Heart right ventricle (tissue), 16 donors: ENCODE measurements at regions not wholly inside any gene's neighbourhood (a gene's known extent, or its start where the extent isn't known, plus 50 kb on each side); places are given as distances from the start of the nearest gene placed in this dataset.

Experiments
- ATAC-seq, 8 donors: fragments of 200-7000 bp; cut with Tn5 transposase; one replicate each; pipeline ENCODE4 v1.9.1; 2020; ENCODE audit warnings: mild to moderate bottlenecking in 8 of 8, moderate library complexity in 8 of 8, moderate number of reproducible peaks in 1 of 8
- DNase-seq, 2 donors: peaks; one replicate each; pipeline ENCODE4 v3.0.0-alpha.2; 2020
- H3K27ac ChIP-seq, 10 donors: fragments of 200-600 bp; sonication (generic) in 2 of 10; one replicate each; pipeline versions ENCODE4 v1.5.0 to v1.8.0; 2020 to 2022; ENCODE audit warnings: mild to moderate bottlenecking in 3 of 10
- H3K27me3 ChIP-seq, 7 donors: fragments of 200-600 bp; one replicate each; pipeline ENCODE4 v1.8.0; 2021 to 2022; ENCODE audit warnings: mild to moderate bottlenecking in 2 of 7
- H3K36me3 ChIP-seq, 9 donors: fragments of 200-600 bp; sonication (generic) in 1 of 9; one replicate each; pipeline versions ENCODE4 v1.5.0 to v1.8.0; 2020 to 2022; ENCODE audit warnings: mild to moderate bottlenecking in 2 of 9
- H3K4me1 ChIP-seq, 9 donors: fragments of 200-600 bp; sonication (generic) in 1 of 9; one replicate each; pipeline versions ENCODE4 v1.5.0 to v1.8.0; 2020 to 2022; ENCODE audit warnings: mild to moderate bottlenecking in 4 of 9
- H3K4me3 ChIP-seq, 10 donors: fragments of 200-600 bp; sonication (generic) in 2 of 10; one replicate each; pipeline versions ENCODE4 v1.5.0 to v1.8.0; 2020 to 2022; ENCODE audit warnings: mild to moderate bottlenecking in 7 of 10, moderate library complexity in 2 of 10
- H3K9me3 ChIP-seq, 11 donors: fragments of 200-600 bp in 10 of 11; sonication (generic) in 2 of 11; one replicate each; pipeline versions ENCODE4 v1.5.0 to v1.8.0; 2013 to 2022; ENCODE audit warnings: mild to moderate bottlenecking in 2 of 11, control low read depth in 1 of 11, moderate library complexity in 1 of 11
- CTCF ChIP-seq, 9 donors: fragments of 200-600 bp; sonication (generic) in 2 of 9; IDR thresholded peaks; one replicate each; pipeline versions ENCODE4 v1.5.0 to v1.8.0; 2021 to 2022; ENCODE audit warnings: antibody characterized with exemption in 9 of 9, mild to moderate bottlenecking in 5 of 9, moderate library complexity in 1 of 9
- WGBS, 2 donors: extraction: QIAGEN DNeasy Blood & Tissue Kit; methylation state at CpG; one replicate each; pipeline ENCODE4 v1.1.7; 2013; ENCODE audit warnings: inconsistent platforms in 1 of 2; 5-methylcytosine and 5-hydroxymethylcytosine counted together
- intact Hi-C, 10 donors: fragments of 100-400 bp; cut with DNase I; formaldehyde crosslinking; loops; one replicate each; pipeline versions ENCODE4 v1.11.1 to v1.14.2; 2022
- donor health status: Arrhythmogenic right ventricular cardiomyopathy.
- donor health status: ischemic (EF 13 %, LVEDD 7.1; RV severe dilation, severe dysfunction).
- donor health status: healthy with polysubstance abuse.
- donor health status: DM: no; HTN: yes; CAD: no.
- donor health status: DM: no; HTN: no; CAD: no.
- donor health status: ischemic (EF 25% LVEDD 6.9; RV normal size, moderate dysfunction).
- donor health status: ischemic (EF 25% LVEDD 5.7; RV mildly dilated, moderate dysfunction).
- donor health status: healthy.
- donor health status: DM: yes; HTN: yes; CAD: no.
- donor health status: Ischemic cardiomyopathy.
- donor health status: ischemic (EF 35%, LVEDD 5.7; RV mildly dilated, moderate dysfunction).
- donor health status: nonischemic (EF 11% LVEDD 7.7; RV severe dilation, severe dysfunction).
- donor health status: DM: yes; HTN: yes; CAD: no.
- donor health status: PGD.
- donor health status: ischemic (EF 29% LVEDD 5.4; RV normal size, mild dysfunction).
- donor health status: nonischemic (EF 23%, LVEDD 6.1; RV moderate dilation, normal function).

GRCh38 chr12:39037115-39037514, 131.7 kb upstream of the CPNE8 start:
- no peaks in the 10 kb centered on the region for H3K9me3 ChIP-seq
- H3K36me3 ChIP-seq = no peaks in the 10 kb centered on the region
- no peak for TF ChIP-seq CTCF (IDR thresholded peaks at IDR 0.05)
- H3K27me3 ChIP-seq = no peaks in the 10 kb centered on the region
- H3K4me3 ChIP-seq = no peak overlapping the region
- ATAC-seq = no peak
- 83 to 89% methylated on average over 2 of the region's 2 CpGs for WGBS, 2 donors
- H3K4me1 ChIP-seq = no peaks in the 10 kb centered on the region
- no peak for DNase-seq
- intact Hi-C loops = no loop called here
- H3K27ac ChIP-seq = no peak overlapping the region

GRCh38 chr12:39036105-39036504, 130.7 kb upstream of the CPNE8 start:
- Histone ChIP-seq H3K9me3 (no peaks in the 10 kb centered on the region), H3K36me3 (no peaks in the 10 kb centered on the region), H3K4me1 (no peaks in the 10 kb centered on the region), H3K4me3 (no peak overlapping the region), H3K27me3 (no peaks in the 10 kb centered on the region), H3K27ac (no peak overlapping the region)
- no peak for ATAC-seq
- no peak for DNase-seq
- WGBS, 2 donors = 77 to 86% methylated on average over 1 of the region's 1 CpG
- TF ChIP-seq CTCF (IDR thresholded peaks at IDR 0.05) = no peak
- intact Hi-C loops = no loop called here

GRCh38 chr12:39033782-39034181, 128.4 kb upstream of the CPNE8 start:
- H3K4me1 ChIP-seq = no peaks in the 10 kb centered on the region
- H3K27ac ChIP-seq = no peak overlapping the region
- intact Hi-C loops = no loop called here
- no peaks in the 10 kb centered on the region for H3K36me3 ChIP-seq
- 89 to 90% methylated on average over 4 of the region's 4 CpGs for WGBS, 2 donors
- H3K9me3 ChIP-seq = no peaks in the 10 kb centered on the region
- H3K4me3 ChIP-seq = no peak overlapping the region
- DNase-seq (no peak), ATAC-seq (no peak)
- no peak for TF ChIP-seq CTCF (IDR thresholded peaks at IDR 0.05)
- H3K27me3 ChIP-seq = no peaks in the 10 kb centered on the region

GRCh38 chr12:39032448-39032847, 127.1 kb upstream of the CPNE8 start:
- H3K27ac ChIP-seq = no peak overlapping the region
- WGBS, 2 donors = 78% methylated on average over 2 of the region's 2 CpGs
- no peak overlapping the region for H3K4me3 ChIP-seq
- DNase-seq (no peak), ATAC-seq (no peak)
- H3K9me3 ChIP-seq = no peaks in the 10 kb centered on the region
- H3K36me3 ChIP-seq = no peaks in the 10 kb centered on the region
- intact Hi-C loops = no loop called here
- no peaks in the 10 kb centered on the region for H3K4me1 ChIP-seq
- TF ChIP-seq CTCF (IDR thresholded peaks at IDR 0.05) = no peak
- H3K27me3 ChIP-seq = no peaks in the 10 kb centered on the region

GRCh38 chr12:39032034-39032433, 126.6 kb upstream of the CPNE8 start:
- Histone ChIP-seq H3K4me1 (no peaks in the 10 kb centered on the region), H3K9me3 (no peaks in the 10 kb centered on the region), H3K27ac (no peak overlapping the region), H3K36me3 (no peaks in the 10 kb centered on the region), H3K4me3 (no peak overlapping the region), H3K27me3 (no peaks in the 10 kb centered on the region)
- DNase-seq (no peak), ATAC-seq (no peak)
- intact Hi-C loops = no loop called here
- no peak for TF ChIP-seq CTCF (IDR thresholded peaks at IDR 0.05)
